ENCODE measurements at regions not wholly inside any gene's neighbourhood (a gene's known extent, or its start where the extent isn't known, plus 50 kb on each side); places are given as distances from the start of the nearest gene placed in this dataset.

- no peak for TF ChIP-seq CTCF (IDR thresholded peaks at IDR 0.05; ENCODE audit: low read depth, low read length)
- no peak for TF ChIP-seq EZH2phosphoT487 (IDR thresholded peaks at IDR 0.05; ENCODE audit: low read depth)
These were observed 465.2 kb upstream of the NR2F2 start for GRCh38 chr15:95865330-95865739.

All from OCI-LY3 (cell line).